SK-N-SH (cell line): ENCODE measurements at regions not wholly inside any gene's neighbourhood (a gene's known extent, or its start where the extent isn't known, plus 50 kb on each side); places are given as distances from the start of the nearest gene placed in this dataset.

Experiments
- CTCF ChIA-PET: fragments of 300-600, 350-600 bp; formaldehyde crosslinking; extraction: SDS; loops from one replicate; lab custom pipeline; 2021; lab: Yijun Ruan, JAX
- POLR2A ChIA-PET: fragments of 350-600 bp; sonication (Branson Sonifier 250); formaldehyde crosslinking; extraction: SDS; loops from one replicate; lab custom pipeline; 2020; ENCODE audit warnings: antibody characterized with exemption, inconsistent platforms; lab: Yijun Ruan, JAX
- DNase-seq: peaks from one replicate; pipeline ENCODE4 v3.0.0; 2012
- H2AFZ ChIP-seq: fragments of 200-600 bp; sonication (generic); 2 replicates; pipeline ENCODE4 v1.8.1; 2016; ENCODE audit warnings: antibody characterized with exemption, mild to moderate bottlenecking, low read depth
- H3F3A ChIP-seq: fragments of 200-600 bp; sonication (generic); replicated peaks from 2 replicates; pipeline ENCODE3; 2016; ENCODE audit warnings: antibody characterized with exemption, mild to moderate bottlenecking; ENCODE audit not compliant: insufficient read depth
- H3K27ac ChIP-seq, 2 experiments: fragments of 200-500 bp in 1 of 2; fragments of 200-600 bp in 1 of 2; sonication (Bioruptor generic) in 1 of 2; sonication (generic), shearing (Covaris generic) in 1 of 2; 2 replicates each; pipeline versions ENCODE4 v1.5.1 to v1.6.1; 2014 to 2016; ENCODE audit warnings: low read depth in 2 of 2, inconsistent platforms in 1 of 2, low read length in 1 of 2, mild to moderate bottlenecking in 1 of 2, mixed read lengths in 1 of 2
- H3K27me3 ChIP-seq: fragments of 200-600 bp; sonication (generic), shearing (Covaris generic); 2 replicates; pipeline ENCODE4 v1.6.1; 2016; ENCODE audit warnings: mixed run types; ENCODE audit not compliant: insufficient read depth
- H3K36me3 ChIP-seq, 2 experiments: fragments of 200-500 bp in 1 of 2; fragments of 200-600 bp in 1 of 2; sonication (Bioruptor generic) in 1 of 2; sonication (generic) in 1 of 2; replicated peaks in 1 of 2; 2 replicates each; pipeline versions ENCODE3 to v1.5.1; 2014 to 2016; ENCODE audit warnings: low read length in 1 of 2, mild to moderate bottlenecking in 1 of 2; ENCODE audit not compliant: insufficient read depth in 2 of 2, control insufficient read depth in 1 of 2
- H3K4me1 ChIP-seq, 2 experiments: fragments of 200-500 bp in 1 of 2; fragments of 200-600 bp in 1 of 2; sonication (Bioruptor generic) in 1 of 2; sonication (generic), shearing (Covaris generic) in 1 of 2; 2 replicates each; pipeline versions ENCODE4 v1.5.1 to v1.6.1; 2014 to 2016; ENCODE audit warnings: low read depth in 1 of 2, low read length in 1 of 2, mixed run types in 1 of 2; ENCODE audit not compliant: insufficient read depth in 2 of 2, control insufficient read depth in 1 of 2
- H3K4me2 ChIP-seq: fragments of 200-600 bp; sonication (generic), shearing (Covaris generic); 2 replicates; pipeline ENCODE4 v1.6.1; 2017; ENCODE audit warnings: mixed run types
- H3K4me3 ChIP-seq, 2 experiments: fragments of 200-500 bp in 1 of 2; fragments of 200-600 bp in 1 of 2; sonication (Bioruptor generic) in 1 of 2; sonication (generic), shearing (Covaris generic) in 1 of 2; 2 replicates each; pipeline versions ENCODE4 v1.5.1 to v1.8.1; 2014 to 2016; ENCODE audit warnings: low read depth in 2 of 2, inconsistent platforms in 1 of 2, low read length in 1 of 2, mild to moderate bottlenecking in 1 of 2, mixed read lengths in 1 of 2, moderate library complexity in 1 of 2
- H3K79me2 ChIP-seq: fragments of 200-600 bp; sonication (generic); 2 replicates; pipeline ENCODE4 v1.8.1; 2017; ENCODE audit warnings: mild to moderate bottlenecking; ENCODE audit not compliant: insufficient read depth
- H3K9ac ChIP-seq: fragments of 200-600 bp; sonication (generic); 2 replicates; pipeline ENCODE4 v1.6.1; 2017; ENCODE audit warnings: mixed run types
- H3K9me2 ChIP-seq: fragments of 200-600 bp; sonication (generic); 2 replicates; pipeline ENCODE4 v1.6.1; 2017; ENCODE audit warnings: mixed run types
- H3K9me3 ChIP-seq: fragments of 200-600 bp; sonication (generic); 2 replicates; pipeline ENCODE4 v1.6.1; 2017; ENCODE audit warnings: mixed run types, mild to moderate bottlenecking, moderate library complexity
- H4K20me1 ChIP-seq: fragments of 200-600 bp; sonication (generic); 2 replicates; pipeline ENCODE4 v1.6.1; 2017; ENCODE audit warnings: mild to moderate bottlenecking, mixed run types; ENCODE audit not compliant: insufficient read depth
- CTCF ChIP-seq: fragments of 200-600 bp; sonication (generic); IDR thresholded peaks from 2 replicates; pipeline ENCODE4 v1.6.1; 2017; ENCODE audit warnings: antibody characterized with exemption, mild to moderate bottlenecking, moderate library complexity
- EP300 ChIP-seq, 2 experiments: IDR thresholded peaks; 2 replicates each; pipeline versions ENCODE4 v1.4.0 to v1.6.1; 2012; ENCODE audit warnings: borderline replicate concordance in 1 of 2, low read depth in 1 of 2, low read length in 1 of 2
- JUND ChIP-seq: IDR thresholded peaks from 2 replicates; pipeline ENCODE4 v1.4.0; 2012
- MEF2A ChIP-seq: IDR thresholded peaks from 2 replicates; pipeline ENCODE4 v1.4.0; 2012; ENCODE audit warnings: low read depth, borderline replicate concordance
- MXI1 ChIP-seq: IDR thresholded peaks from 2 replicates; pipeline ENCODE4 v1.6.1; 2012; ENCODE audit warnings: mild to moderate bottlenecking, low read depth, low read length, improper control_type of control experiment
- NFIC ChIP-seq: IDR thresholded peaks from 2 replicates; pipeline ENCODE4 v1.4.0; 2012; ENCODE audit warnings: borderline replicate concordance
- RAD21 ChIP-seq: IDR thresholded peaks from 2 replicates; pipeline ENCODE4 v1.6.1; 2012; ENCODE audit warnings: mild to moderate bottlenecking, low read length
- RFX5 ChIP-seq: IDR thresholded peaks from 2 replicates; pipeline ENCODE4 v1.6.1; 2012; ENCODE audit warnings: mild to moderate bottlenecking, improper control_type of control experiment, low read length
- SIN3A ChIP-seq: IDR thresholded peaks from 2 replicates; pipeline ENCODE4 v1.6.1; 2012; ENCODE audit warnings: low read depth, mild to moderate bottlenecking, low read length, moderate library complexity, borderline replicate concordance
- USF2 ChIP-seq: fragments of 150-350 bp; IDR thresholded peaks from 2 replicates; pipeline ENCODE4 v1.6.1; 2017; ENCODE audit warnings: antibody characterized with exemption, low read length, low read depth, borderline replicate concordance
- WGBS: methylation state at CpG from one replicate; pipeline ENCODE4 v1.1.6; 2017; ENCODE audit warnings: low lambda C conversion rate; 5-methylcytosine and 5-hydroxymethylcytosine counted together

GRCh38 chrX:107542500-107542899, 85.8 kb upstream of the PRPS1 start:
- DNase-seq, result peak; percentile 19
- H3K4me2 ChIP-seq, result no peak overlapping the region
- no peak overlapping the region for H2AFZ ChIP-seq
- H3K4me1 ChIP-seq, result peaks cover 0 to 3% of the 10 kb centered on the region in 2 experiments; a peak in 1 of 4 replicates
- no peaks in the 10 kb centered on the region for H3K79me2 ChIP-seq
- POLR2A ChIA-PET, result no interaction called here
- no peaks in the 10 kb centered on the region for H3K9me3 ChIP-seq
- no peak overlapping the region for H3K9ac ChIP-seq
- no peak overlapping the region for H3K27ac ChIP-seq
- CTCF ChIA-PET, result interaction anchor here (1.2 to 1.5 kb wide), 2 partner anchors 235 to 517 kb away, joined by 4 to 6 read pairs; partner anchors contain the start of gene NCBP2L
- H4K20me1 ChIP-seq, result no peaks in the 10 kb centered on the region
- H3K36me3 ChIP-seq, result no peaks in the 10 kb centered on the region
- H3F3A ChIP-seq, result no peaks in the 10 kb centered on the region
- H3K27me3 ChIP-seq, result peaks cover 3% of the 10 kb centered on the region; the same call in 1 of the 2 replicates
- H3K9me2 ChIP-seq, result no peaks in the 10 kb centered on the region
- no peak overlapping the region for H3K4me3 ChIP-seq
- WGBS, result 11% methylated on average over 2 of the region's 2 CpGs
- no peak for TF ChIP-seq MEF2A
- peak; percentile 14; the same call in 1 of the 2 replicates for TF ChIP-seq RAD21
- no peak for TF ChIP-seq RFX5
- peak; percentile 23; the same call in 1 of the 2 replicates for TF ChIP-seq CTCF
- no peak for TF ChIP-seq JUND
- no peak for TF ChIP-seq EP300 (IDR thresholded peaks at IDR 0.05; ENCODE audit: borderline replicate concordance in 1 of 2, low read depth in 1 of 2, low read length in 1 of 2)
- TF ChIP-seq MXI1, result no peak

- H4K20me1 ChIP-seq, result no peaks in the 10 kb centered on the region
- H3K4me3 ChIP-seq, result no peak overlapping the region
- H3F3A ChIP-seq, result no peaks in the 10 kb centered on the region
- peaks cover 0 to 3% of the 10 kb centered on the region in 2 experiments; a peak in 1 of 4 replicates for H3K4me1 ChIP-seq
- no peaks in the 10 kb centered on the region for H3K9me3 ChIP-seq
- H3K9me2 ChIP-seq, result no peaks in the 10 kb centered on the region
- H3K27ac ChIP-seq, result no peak overlapping the region
- DNase-seq, result no peak
- TF ChIP-seq NFIC (no peak), SIN3A (no peak), USF2 (no peak)
- no peak overlapping the region for H3K9ac ChIP-seq
- WGBS, result 29% methylated on average over 7 of the region's 7 CpGs
- ChIA-PET POLR2A (no interaction called here), CTCF (no interaction called here)
- H2AFZ ChIP-seq, result no peak overlapping the region
- no peaks in the 10 kb centered on the region for H3K36me3 ChIP-seq
- no peaks in the 10 kb centered on the region for H3K79me2 ChIP-seq
- no peak overlapping the region for H3K4me2 ChIP-seq
- no peaks in the 10 kb centered on the region; the same call in 1 of the 2 replicates for H3K27me3 ChIP-seq
These were observed 80.7 kb upstream of the PRPS1 start for GRCh38 chrX:107547621-107548020.
